MM.1S (cell line): ENCODE measurements at regions not wholly inside any gene's neighbourhood (a gene's known extent, or its start where the extent isn't known, plus 50 kb on each side); places are given as distances from the start of the nearest gene placed in this dataset.

Experiments
- DNase-seq: peaks from one replicate; pipeline ENCODE4 v3.0.0-alpha.2; 2015
- H2AFZ ChIP-seq: fragments of 300-600 bp; sonication (generic); 2 replicates; pipeline ENCODE4 v1.6.0; 2016; ENCODE audit warnings: antibody characterized with exemption, low read length
- H3F3A ChIP-seq: fragments of 300-600 bp; sonication (generic); 2 replicates; pipeline ENCODE4 v1.6.1; 2016; ENCODE audit warnings: mild to moderate bottlenecking, antibody characterized with exemption, low read length, moderate library complexity, mixed read lengths; ENCODE audit not compliant: insufficient read depth
- H3K27ac ChIP-seq: fragments of 300-600 bp; sonication (generic); 2 replicates; pipeline ENCODE4 v1.5.1; 2016; ENCODE audit warnings: mild to moderate bottlenecking, low read length
- H3K27me3 ChIP-seq: fragments of 300-600 bp; sonication (generic); replicated peaks from 2 replicates; pipeline ENCODE4 v1.6.0; 2016; ENCODE audit warnings: low read length; ENCODE audit not compliant: insufficient read depth
- H3K36me3 ChIP-seq: fragments of 300-600 bp; sonication (generic); replicated peaks from 2 replicates; pipeline ENCODE4 v1.6.1; 2016; ENCODE audit warnings: mild to moderate bottlenecking, low read length, mixed read lengths; ENCODE audit not compliant: insufficient read depth
- H3K4me1 ChIP-seq: fragments of 300-600 bp; sonication (generic); 2 replicates; pipeline ENCODE4 v1.6.1; 2016; ENCODE audit warnings: low read length, mixed read lengths
- H3K4me2 ChIP-seq: fragments of 300-600 bp; sonication (generic); 2 replicates; pipeline ENCODE4 v1.6.0; 2016; ENCODE audit warnings: low read depth, low read length
- H3K4me3 ChIP-seq: fragments of 300-600 bp; sonication (generic); 2 replicates; pipeline ENCODE4 v1.5.1; 2016; ENCODE audit warnings: low read length, mixed read lengths
- H3K79me2 ChIP-seq: fragments of 300-600 bp; sonication (generic); 2 replicates; pipeline ENCODE4 v1.6.1; 2016; ENCODE audit warnings: mixed run types, low read length, mixed read lengths
- H3K9ac ChIP-seq: fragments of 300-600 bp; sonication (generic); 2 replicates; pipeline ENCODE4 v1.6.1; 2016; ENCODE audit warnings: low read length, mixed read lengths
- H3K9me2 ChIP-seq: fragments of 300-600 bp; sonication (generic); replicated peaks from 2 replicates; pipeline ENCODE4 v1.6.1; 2016; ENCODE audit warnings: mild to moderate bottlenecking, low read length, mixed read lengths; ENCODE audit not compliant: insufficient read depth
- H3K9me3 ChIP-seq: fragments of 300-600 bp; sonication (generic); replicated peaks from 2 replicates; pipeline ENCODE4 v1.6.1; 2016; ENCODE audit warnings: mild to moderate bottlenecking, low read length, mixed read lengths; ENCODE audit not compliant: insufficient read depth
- H4K20me1 ChIP-seq: fragments of 300-600 bp; sonication (generic); 2 replicates; pipeline ENCODE4 v1.6.1; 2016; ENCODE audit warnings: mild to moderate bottlenecking, low read length, moderate library complexity, mixed read lengths; ENCODE audit not compliant: insufficient read depth
- EZH2 ChIP-seq: fragments of 300-600 bp; sonication (generic); optimal IDR thresholded peaks from 2 replicates; pipeline ENCODE3; 2017; ENCODE audit warnings: low read depth, mild to moderate bottlenecking, antibody characterized with exemption, low read length, mixed read lengths
- EZH2phosphoT487 ChIP-seq: fragments of 300-600 bp; sonication (generic); IDR thresholded peaks from 2 replicates; pipeline ENCODE4 v1.6.1; 2018; ENCODE audit warnings: antibody characterized with exemption, low read length
- TF ChIP-seq, protein P1 (sequence below): fragments of 300-600 bp; sonication (generic); IDR thresholded peaks from 2 replicates; pipeline ENCODE4 v1.5.1; 2016; ENCODE audit warnings: antibody characterized with exemption, low read length, mixed read lengths

DNA sequence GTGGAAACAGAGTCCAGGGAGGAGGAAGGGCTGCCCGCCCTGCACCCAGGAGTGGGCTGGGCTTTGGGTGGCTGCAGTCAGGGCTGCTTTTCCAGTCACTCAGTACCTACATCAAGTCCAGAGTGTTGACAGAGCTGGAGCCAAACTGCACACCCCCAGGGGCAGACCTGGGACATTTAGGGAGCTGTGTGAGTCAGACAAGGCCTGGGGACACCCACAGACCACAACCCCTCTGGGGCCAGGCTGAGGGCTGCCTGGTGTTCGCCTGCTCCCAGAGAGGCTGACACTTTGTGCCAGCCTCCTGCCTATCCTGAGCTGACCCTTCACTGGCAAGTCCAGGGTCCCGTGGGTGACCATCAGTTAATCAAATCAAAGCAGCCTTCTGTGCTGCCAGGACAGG lies 240.0 kb downstream of the BCOR start:
- Histone ChIP-seq H3K36me3 (no peaks in the 10 kb centered on the region), H2AFZ (no peak overlapping the region), H4K20me1 (no peaks in the 10 kb centered on the region), H3K9me3 (no peaks in the 10 kb centered on the region), H3K27me3 (no peaks in the 10 kb centered on the region), H3K27ac (no peak overlapping the region), H3K9ac (no peak overlapping the region), H3K9me2 (no peaks in the 10 kb centered on the region), H3K4me3 (no peak overlapping the region), H3K4me1 (peaks cover 30% of the 10 kb centered on the region), H3K4me2 (no peak overlapping the region), H3K79me2 (peaks cover 21% of the 10 kb centered on the region), H3F3A (peaks cover 25% of the 10 kb centered on the region)
- DNase-seq: no peak
- TF ChIP-seq EZH2phosphoT487 (no peak), EZH2 (no peak)
- TF ChIP-seq, protein P1, sequence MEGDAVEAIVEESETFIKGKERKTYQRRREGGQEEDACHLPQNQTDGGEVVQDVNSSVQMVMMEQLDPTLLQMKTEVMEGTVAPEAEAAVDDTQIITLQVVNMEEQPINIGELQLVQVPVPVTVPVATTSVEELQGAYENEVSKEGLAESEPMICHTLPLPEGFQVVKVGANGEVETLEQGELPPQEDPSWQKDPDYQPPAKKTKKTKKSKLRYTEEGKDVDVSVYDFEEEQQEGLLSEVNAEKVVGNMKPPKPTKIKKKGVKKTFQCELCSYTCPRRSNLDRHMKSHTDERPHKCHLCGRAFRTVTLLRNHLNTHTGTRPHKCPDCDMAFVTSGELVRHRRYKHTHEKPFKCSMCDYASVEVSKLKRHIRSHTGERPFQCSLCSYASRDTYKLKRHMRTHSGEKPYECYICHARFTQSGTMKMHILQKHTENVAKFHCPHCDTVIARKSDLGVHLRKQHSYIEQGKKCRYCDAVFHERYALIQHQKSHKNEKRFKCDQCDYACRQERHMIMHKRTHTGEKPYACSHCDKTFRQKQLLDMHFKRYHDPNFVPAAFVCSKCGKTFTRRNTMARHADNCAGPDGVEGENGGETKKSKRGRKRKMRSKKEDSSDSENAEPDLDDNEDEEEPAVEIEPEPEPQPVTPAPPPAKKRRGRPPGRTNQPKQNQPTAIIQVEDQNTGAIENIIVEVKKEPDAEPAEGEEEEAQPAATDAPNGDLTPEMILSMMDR: no peak

DNA sequence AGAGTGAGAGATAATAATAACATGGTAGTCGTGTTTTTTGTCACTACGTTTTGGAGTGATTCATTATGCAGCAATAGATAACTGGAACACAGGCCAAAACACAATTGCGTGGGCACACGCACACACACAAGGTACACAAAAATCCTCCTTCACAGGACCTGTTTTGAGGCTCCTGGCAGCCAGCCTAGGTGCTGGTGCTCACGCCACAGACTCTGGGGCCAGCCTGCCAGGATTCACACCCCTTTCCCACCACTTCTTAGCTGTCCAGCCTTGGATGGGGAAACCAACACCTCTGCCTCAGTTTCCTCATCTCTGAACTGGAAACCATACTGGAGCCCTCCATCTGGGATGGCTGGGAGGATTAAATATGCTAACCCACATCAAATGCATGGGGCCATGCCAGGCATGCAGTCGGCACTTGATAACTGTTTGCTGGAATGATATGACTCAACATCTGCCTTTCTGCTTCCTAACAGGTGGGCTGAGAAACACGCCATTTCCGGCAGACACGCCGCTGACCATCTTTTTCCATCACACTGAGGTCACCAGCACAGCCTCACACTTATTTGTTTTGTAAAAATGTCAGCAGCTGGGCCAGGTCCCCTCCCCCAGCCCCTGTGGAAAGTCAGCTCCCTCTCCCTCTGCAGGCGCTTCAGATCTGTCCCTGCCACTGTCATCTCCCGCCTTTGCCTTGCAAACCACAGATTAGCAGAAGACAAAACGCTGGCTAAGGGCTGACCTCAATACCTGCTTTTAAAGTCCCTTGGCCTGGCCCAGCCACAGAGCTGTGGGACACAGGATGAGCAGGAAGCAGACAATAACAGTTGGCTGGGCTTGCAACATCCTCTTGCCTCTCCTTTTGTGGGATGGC lies 237.5 kb downstream of the BCOR start:
- peak; percentile 80 for DNase-seq
- H3K4me3 ChIP-seq: no peak overlapping the region
- peaks cover 11% of the 10 kb centered on the region for H3F3A ChIP-seq
- TF ChIP-seq EZH2 (no peak), EZH2phosphoT487 (no peak)
- TF ChIP-seq, protein P1: no peak
- H3K36me3 ChIP-seq: no peaks in the 10 kb centered on the region
- H3K9me3 ChIP-seq: no peaks in the 10 kb centered on the region
- peak overlapping the region; percentile 37 for H3K4me2 ChIP-seq
- peak overlapping the region; percentile 59 for H3K9ac ChIP-seq
- no peaks in the 10 kb centered on the region for H4K20me1 ChIP-seq
- no peaks in the 10 kb centered on the region for H3K27me3 ChIP-seq
- H2AFZ ChIP-seq: peak overlapping the region; percentile 24; the same call in 1 of the 2 replicates
- H3K27ac ChIP-seq: peak overlapping the region; percentile 94
- no peaks in the 10 kb centered on the region for H3K79me2 ChIP-seq
- no peaks in the 10 kb centered on the region for H3K9me2 ChIP-seq
- peaks cover 23% of the 10 kb centered on the region for H3K4me1 ChIP-seq

DNA sequence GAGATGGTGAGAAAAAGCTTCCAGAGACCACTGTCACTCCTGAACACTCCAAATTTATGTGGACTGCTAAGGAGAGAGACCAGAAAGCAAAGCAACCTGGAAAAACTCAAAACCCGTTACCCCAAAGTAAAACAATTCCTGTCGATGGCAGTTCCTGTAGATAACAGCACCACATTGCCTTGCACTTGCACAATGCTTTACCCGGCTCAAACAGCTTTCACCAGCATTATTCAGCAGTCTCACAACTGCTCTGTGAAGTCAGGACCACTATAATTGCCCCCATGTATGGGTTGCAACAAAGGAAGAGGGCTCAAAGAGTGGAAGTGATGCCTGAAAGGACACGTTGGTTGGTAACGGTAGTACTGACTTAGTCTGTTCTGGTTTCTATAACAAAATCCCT lies 234.8 kb downstream of the BCOR start:
- Histone ChIP-seq H3K9me2 (no peaks in the 10 kb centered on the region), H3K4me2 (no peak overlapping the region), H3K27me3 (no peaks in the 10 kb centered on the region), H3K36me3 (no peaks in the 10 kb centered on the region), H3K9ac (no peak overlapping the region), H3K9me3 (no peaks in the 10 kb centered on the region), H3K79me2 (no peaks in the 10 kb centered on the region), H2AFZ (no peak overlapping the region), H3K4me3 (no peak overlapping the region), H3F3A (peaks cover 2% of the 10 kb centered on the region; the same call in 1 of the 2 replicates), H4K20me1 (no peaks in the 10 kb centered on the region), H3K4me1 (peaks cover 14% of the 10 kb centered on the region), H3K27ac (no peak overlapping the region)
- no peak for TF ChIP-seq EZH2
- TF ChIP-seq, protein P1: no peak
- TF ChIP-seq EZH2phosphoT487: no peak
- no peak for DNase-seq
